HT-29 (cell line): ENCODE measurements at regions not wholly inside any gene's neighbourhood (a gene's known extent, or its start where the extent isn't known, plus 50 kb on each side); places are given as distances from the start of the nearest gene placed in this dataset.
"Not testable (repeated sequence)": the region's sequence is repeated elsewhere in the genome, so short reads cannot be mapped to it uniquely, and the experiment has no call there.

Source experiments
- DNase-seq: peaks from one replicate; pipeline ENCODE4 v3.0.0-alpha.2; 2015; ENCODE audit warnings: low spot score

GRCh38 chr4:107468812-107469211 lies 251.2 kb downstream of the PAPSS1 start:
- no peak for DNase-seq

- no peak for DNase-seq
Observed at GRCh38 chr4:107468156-107468555, 251.9 kb downstream of the PAPSS1 start.

GRCh38 chr4:107467461-107467860 lies 252.6 kb downstream of the PAPSS1 start:
- no peak for DNase-seq

- DNase-seq, result no peak
Observed at GRCh38 chr4:107458194-107458593, 261.8 kb downstream of the PAPSS1 start.

GRCh38 chr4:107453987-107454386 lies 266.0 kb downstream of the PAPSS1 start:
- DNase-seq, result no peak

- no peak for DNase-seq
Observed at GRCh38 chr4:107452717-107453630, 267.1 kb downstream of the PAPSS1 start.

- no peak for DNase-seq
Observed at GRCh38 chr4:107449611-107450369, 270.2 kb downstream of the PAPSS1 start.

- DNase-seq, result peak; percentile 16
Observed at GRCh38 chr4:107442538-107443111, 277.4 kb downstream of the PAPSS1 start.

- no peak for DNase-seq
Observed at GRCh38 chr4:107439401-107439800, 280.6 kb downstream of the PAPSS1 start.

- DNase-seq, result not testable (repeated sequence)
Observed at GRCh38 chr4:107436471-107436870, 283.6 kb downstream of the PAPSS1 start.

- no peak for DNase-seq
Observed at GRCh38 chr4:107432451-107432850, 287.6 kb downstream of the PAPSS1 start.

GRCh38 chr4:107423677-107424405 lies 296.2 kb downstream of the PAPSS1 start:
- peak; percentile 8 for DNase-seq

- peak; percentile 54 for DNase-seq
Observed at GRCh38 chr4:107419536-107419935, 300.5 kb downstream of the PAPSS1 start.

GRCh38 chr4:107419052-107419451 lies 301.0 kb downstream of the PAPSS1 start:
- no peak for DNase-seq

GRCh38 chr4:107415490-107415889 lies 304.5 kb downstream of the PAPSS1 start:
- not testable (repeated sequence) for DNase-seq

GRCh38 chr4:107409872-107410271 lies 310.2 kb downstream of the PAPSS1 start:
- not testable (repeated sequence) for DNase-seq

GRCh38 chr4:107408968-107409367 lies 311.1 kb downstream of the PAPSS1 start:
- no peak for DNase-seq

GRCh38 chr4:107404591-107405300 lies 315.3 kb downstream of the PAPSS1 start:
- no peak for DNase-seq

GRCh38 chr4:107402291-107402690 lies 317.7 kb downstream of the PAPSS1 start:
- DNase-seq, result no peak

GRCh38 chr4:107392951-107393350 lies 327.1 kb downstream of the PAPSS1 start:
- DNase-seq, result no peak

GRCh38 chr4:107392380-107392779 lies 327.7 kb downstream of the PAPSS1 start:
- no peak for DNase-seq
